CD4-positive, alpha-beta T cell treated with Interleukin-17A for 1 hour (primary cell): ENCODE measurements at regions not wholly inside any gene's neighbourhood (a gene's known extent, or its start where the extent isn't known, plus 50 kb on each side); places are given as distances from the start of the nearest gene placed in this dataset.

Experiments used
- DNase-seq: peaks from one replicate; pipeline ENCODE4 v3.0.0-alpha.2; 2020

- DNase-seq: no peak
These were observed 406.8 kb downstream of the PRDM2 start for GRCh38 chr1:14106679-14107313.

GRCh38 chr1:14108356-14109275 lies 408.6 kb downstream of the PRDM2 start:
- DNase-seq: no peak

GRCh38 chr1:14109276-14109635 lies 409.3 kb downstream of the PRDM2 start:
- DNase-seq: no peak

GRCh38 chr1:14110040-14110439 lies 410.1 kb downstream of the PRDM2 start:
- DNase-seq: no peak

- DNase-seq: no peak
These were observed 411.1 kb downstream of the PRDM2 start for GRCh38 chr1:14111121-14111520.

- no peak for DNase-seq
These were observed 412.6 kb downstream of the PRDM2 start for GRCh38 chr1:14112613-14113012.

- DNase-seq: no peak
These were observed 413.3 kb downstream of the PRDM2 start for GRCh38 chr1:14113271-14113670.

GRCh38 chr1:14113841-14114567 lies 414.0 kb downstream of the PRDM2 start:
- no peak for DNase-seq

GRCh38 chr1:14115976-14116375 lies 416.0 kb downstream of the PRDM2 start:
- no peak for DNase-seq

GRCh38 chr1:14117700-14118099 lies 417.7 kb downstream of the PRDM2 start:
- no peak for DNase-seq

GRCh38 chr1:14118691-14119485 lies 418.9 kb downstream of the PRDM2 start:
- no peak for DNase-seq

- DNase-seq: no peak
These were observed 420.9 kb downstream of the PRDM2 start for GRCh38 chr1:14120895-14121294.

GRCh38 chr1:14128096-14128495 lies 428.1 kb downstream of the PRDM2 start:
- no peak for DNase-seq

- DNase-seq: no peak
These were observed 429.0 kb downstream of the PRDM2 start for GRCh38 chr1:14129009-14129408.

GRCh38 chr1:14135070-14135469 lies 435.1 kb downstream of the PRDM2 start:
- no peak for DNase-seq

- DNase-seq: no peak
These were observed 436.3 kb downstream of the PRDM2 start for GRCh38 chr1:14136152-14136763.

GRCh38 chr1:14136881-14137280 lies 436.9 kb downstream of the PRDM2 start:
- DNase-seq: no peak

- no peak for DNase-seq
These were observed 437.6 kb downstream of the PRDM2 start for GRCh38 chr1:14137411-14138134.

- DNase-seq: no peak
These were observed 438.1 kb downstream of the PRDM2 start for GRCh38 chr1:14138135-14138506.

GRCh38 chr1:14138687-14139086 lies 438.7 kb downstream of the PRDM2 start:
- no peak for DNase-seq

GRCh38 chr1:14140831-14141401 lies 440.9 kb downstream of the PRDM2 start:
- no peak for DNase-seq
